PC-3 (cell line): ENCODE measurements at regions not wholly inside any gene's neighbourhood (a gene's known extent, or its start where the extent isn't known, plus 50 kb on each side); places are given as distances from the start of the nearest gene placed in this dataset.

Experiments used
- CTCF ChIP-seq: fragments of 300-600 bp; sonication (generic); conservative IDR thresholded peaks from 2 replicates; pipeline ENCODE4 v1.5.1; 2017; ENCODE audit warnings: antibody characterized with exemption, low read depth, mild to moderate bottlenecking, low read length
- EZH2phosphoT487 ChIP-seq: fragments of 300-600 bp; sonication (generic); IDR thresholded peaks from 2 replicates; pipeline ENCODE4 v1.6.1; 2018; ENCODE audit warnings: mild to moderate bottlenecking, antibody characterized with exemption, low read length, borderline replicate concordance

- TF ChIP-seq CTCF (no peak), EZH2phosphoT487 (no peak)
Observed at GRCh38 chr12:59388694-59389093, 207.1 kb upstream of the SLC16A7 start.
